Neural crest cell (in vitro differentiated cells): ENCODE measurements at regions not wholly inside any gene's neighbourhood (a gene's known extent, or its start where the extent isn't known, plus 50 kb on each side); places are given as distances from the start of the nearest gene placed in this dataset.

Experiments
- DNase-seq: peaks from one replicate; pipeline ENCODE4 v3.0.0; 2021; ENCODE audit warnings: low read depth, mixed read lengths, low spot score
- H3K27ac Mint-ChIP-seq: one replicate; pipeline ENCODE4 v1.8.0; 2021; ENCODE audit warnings: mild to moderate bottlenecking, mixed read lengths; ENCODE audit not compliant: unreplicated experiment
- H3K27me3 Mint-ChIP-seq: 2 replicates; pipeline ENCODE4 v1.8.0; 2021; ENCODE audit warnings: low read depth, mild to moderate bottlenecking, mixed read lengths
- H3K36me3 Mint-ChIP-seq: 2 replicates; pipeline ENCODE4 v1.8.0; 2021; ENCODE audit warnings: low read depth, mild to moderate bottlenecking, mixed read lengths
- H3K4me1 Mint-ChIP-seq: 2 replicates; pipeline ENCODE4 v1.8.0; 2021; ENCODE audit warnings: mixed read lengths
- H3K4me3 Mint-ChIP-seq: one replicate; pipeline ENCODE4 v1.8.0; 2021; ENCODE audit warnings: mild to moderate bottlenecking, mixed read lengths
- H3K9me3 Mint-ChIP-seq: 2 replicates; pipeline ENCODE4 v1.8.0; 2021; ENCODE audit warnings: mixed read lengths
- TF ChIP-seq, protein P1 (sequence below): fragments of 200-600 bp; sonication (generic); conservative IDR thresholded peaks from 2 replicates; pipeline ENCODE4 v1.5.0; 2021; ENCODE audit warnings: antibody characterized with exemption, mild to moderate bottlenecking

DNA sequence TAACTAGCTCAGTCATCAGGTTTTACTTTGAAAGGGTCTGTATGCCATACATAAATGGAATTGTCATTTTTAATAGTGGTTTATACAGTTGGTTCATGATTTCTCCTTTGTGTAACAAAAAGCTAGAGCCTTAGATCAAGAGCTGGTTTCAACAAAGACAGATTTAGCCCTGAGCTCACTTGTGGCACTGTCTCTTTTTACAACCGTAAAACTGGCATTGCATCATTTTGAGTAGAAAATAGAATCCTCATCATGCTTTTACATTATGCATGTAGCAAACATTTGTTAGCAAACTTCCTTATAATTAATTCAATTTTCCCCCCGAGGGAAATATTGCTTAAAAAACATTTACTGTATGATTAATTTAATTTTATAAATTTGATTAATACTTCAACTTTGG lies 1871.5 kb downstream of the ARAP2 start:
- H3K4me3 Mint-ChIP-seq = no peak overlapping the region
- no peak overlapping the region for H3K27ac Mint-ChIP-seq
- TF ChIP-seq, protein P1, sequence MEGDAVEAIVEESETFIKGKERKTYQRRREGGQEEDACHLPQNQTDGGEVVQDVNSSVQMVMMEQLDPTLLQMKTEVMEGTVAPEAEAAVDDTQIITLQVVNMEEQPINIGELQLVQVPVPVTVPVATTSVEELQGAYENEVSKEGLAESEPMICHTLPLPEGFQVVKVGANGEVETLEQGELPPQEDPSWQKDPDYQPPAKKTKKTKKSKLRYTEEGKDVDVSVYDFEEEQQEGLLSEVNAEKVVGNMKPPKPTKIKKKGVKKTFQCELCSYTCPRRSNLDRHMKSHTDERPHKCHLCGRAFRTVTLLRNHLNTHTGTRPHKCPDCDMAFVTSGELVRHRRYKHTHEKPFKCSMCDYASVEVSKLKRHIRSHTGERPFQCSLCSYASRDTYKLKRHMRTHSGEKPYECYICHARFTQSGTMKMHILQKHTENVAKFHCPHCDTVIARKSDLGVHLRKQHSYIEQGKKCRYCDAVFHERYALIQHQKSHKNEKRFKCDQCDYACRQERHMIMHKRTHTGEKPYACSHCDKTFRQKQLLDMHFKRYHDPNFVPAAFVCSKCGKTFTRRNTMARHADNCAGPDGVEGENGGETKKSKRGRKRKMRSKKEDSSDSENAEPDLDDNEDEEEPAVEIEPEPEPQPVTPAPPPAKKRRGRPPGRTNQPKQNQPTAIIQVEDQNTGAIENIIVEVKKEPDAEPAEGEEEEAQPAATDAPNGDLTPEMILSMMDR = no peak
- no peaks in the 10 kb centered on the region for H3K4me1 Mint-ChIP-seq
- no peaks in the 10 kb centered on the region for H3K27me3 Mint-ChIP-seq
- no peaks in the 10 kb centered on the region for H3K36me3 Mint-ChIP-seq
- no peak for DNase-seq
- peaks cover 3% of the 10 kb centered on the region for H3K9me3 Mint-ChIP-seq

DNA sequence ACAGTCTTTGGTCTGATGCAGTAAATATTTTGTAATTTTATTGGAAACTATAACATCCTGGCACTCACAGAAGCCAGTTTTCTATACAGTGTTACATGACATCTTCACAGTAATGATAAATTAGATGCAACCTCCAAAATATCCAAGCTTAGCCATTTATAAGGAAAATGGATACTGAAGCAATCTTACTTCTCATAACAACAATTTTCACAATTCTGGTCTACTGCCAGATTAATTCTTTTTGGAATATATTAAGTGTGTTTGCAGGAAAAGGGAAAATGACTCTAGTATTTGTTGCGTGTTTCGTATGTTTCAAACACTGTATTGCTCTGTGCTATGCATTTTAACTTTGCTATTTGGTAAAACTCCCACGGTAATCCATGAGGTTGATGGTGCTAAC lies 1870.9 kb downstream of the ARAP2 start:
- no peaks in the 10 kb centered on the region for H3K27me3 Mint-ChIP-seq
- no peaks in the 10 kb centered on the region for H3K36me3 Mint-ChIP-seq
- no peak overlapping the region for H3K27ac Mint-ChIP-seq
- TF ChIP-seq, protein P1 = no peak
- H3K4me1 Mint-ChIP-seq = no peaks in the 10 kb centered on the region
- DNase-seq = no peak
- H3K4me3 Mint-ChIP-seq = no peak overlapping the region
- peaks cover 3% of the 10 kb centered on the region for H3K9me3 Mint-ChIP-seq

DNA sequence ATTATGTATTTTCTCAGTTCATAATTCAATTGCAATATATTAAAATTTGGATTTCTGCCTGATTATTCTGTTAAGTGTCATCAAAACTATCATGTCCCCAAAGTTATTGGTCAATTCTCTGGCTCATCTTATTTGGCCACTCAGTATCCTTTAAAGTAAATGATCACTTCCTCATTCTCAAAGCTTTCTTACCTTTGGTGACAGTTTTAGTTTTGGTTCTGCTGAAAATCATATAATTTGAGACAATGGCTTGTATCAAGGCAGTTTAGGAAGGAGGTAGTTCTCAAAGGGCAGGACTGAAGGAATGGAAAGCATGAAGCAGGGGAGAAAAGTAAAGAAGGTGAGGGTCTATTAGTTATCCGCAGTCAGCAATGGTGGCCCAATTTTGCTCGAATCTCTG lies 1832.1 kb downstream of the ARAP2 start:
- Mint-ChIP-seq H3K4me3 (no peak overlapping the region), H3K4me1 (no peaks in the 10 kb centered on the region), H3K9me3 (peaks cover 22% of the 10 kb centered on the region), H3K27me3 (no peaks in the 10 kb centered on the region), H3K27ac (no peak overlapping the region), H3K36me3 (peaks cover 4% of the 10 kb centered on the region)
- no peak for DNase-seq
- TF ChIP-seq, protein P1 = no peak

DNA sequence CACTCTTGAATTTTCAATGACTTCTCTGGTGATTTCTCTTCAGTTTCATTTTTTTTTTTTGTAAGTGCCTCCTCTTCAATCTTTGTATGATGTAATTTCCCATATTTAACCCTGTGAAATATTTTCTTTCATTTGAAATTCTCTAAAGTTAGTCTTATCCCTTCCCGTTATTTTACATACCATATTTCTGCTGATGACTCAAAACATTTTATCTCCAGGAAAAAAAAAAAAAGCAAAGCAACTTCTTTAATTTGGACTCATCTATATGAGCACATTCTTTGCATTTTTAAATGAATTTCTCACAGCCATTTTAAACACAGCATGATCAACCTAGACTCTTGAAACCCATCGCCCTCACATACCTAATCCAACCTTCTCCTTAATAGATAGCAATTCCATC lies 1831.4 kb downstream of the ARAP2 start:
- H3K4me1 Mint-ChIP-seq = no peaks in the 10 kb centered on the region
- DNase-seq = no peak
- no peak overlapping the region for H3K4me3 Mint-ChIP-seq
- H3K36me3 Mint-ChIP-seq = peaks cover 4% of the 10 kb centered on the region
- H3K27ac Mint-ChIP-seq = no peak overlapping the region
- H3K27me3 Mint-ChIP-seq = no peaks in the 10 kb centered on the region
- peaks cover 22% of the 10 kb centered on the region for H3K9me3 Mint-ChIP-seq
- TF ChIP-seq, protein P1 = no peak

DNA sequence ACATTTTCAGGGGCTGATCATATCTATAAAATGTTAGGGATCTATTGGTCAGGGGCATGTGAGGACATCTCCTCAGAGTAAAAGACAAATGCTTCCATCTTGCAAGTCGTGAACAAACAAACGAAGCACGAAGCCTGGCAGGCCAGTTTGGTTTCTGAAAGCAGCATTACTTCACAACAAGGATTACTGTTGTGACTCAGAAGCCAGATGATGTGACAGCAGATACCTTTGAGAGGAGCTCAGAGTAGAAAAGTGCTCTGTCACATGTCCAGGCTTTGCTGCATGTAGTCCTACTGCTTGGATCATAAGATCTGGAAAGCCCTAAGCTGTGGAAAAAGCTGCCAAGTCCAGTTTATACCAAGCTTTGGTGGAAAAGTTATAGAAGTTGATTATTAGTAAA lies 1827.2 kb downstream of the ARAP2 start:
- no peak for DNase-seq
- Mint-ChIP-seq H3K27me3 (no peaks in the 10 kb centered on the region), H3K27ac (no peak overlapping the region), H3K4me3 (no peak overlapping the region), H3K36me3 (peaks cover 4% of the 10 kb centered on the region), H3K9me3 (peaks cover 10% of the 10 kb centered on the region), H3K4me1 (no peaks in the 10 kb centered on the region)
- TF ChIP-seq, protein P1 = no peak

DNA sequence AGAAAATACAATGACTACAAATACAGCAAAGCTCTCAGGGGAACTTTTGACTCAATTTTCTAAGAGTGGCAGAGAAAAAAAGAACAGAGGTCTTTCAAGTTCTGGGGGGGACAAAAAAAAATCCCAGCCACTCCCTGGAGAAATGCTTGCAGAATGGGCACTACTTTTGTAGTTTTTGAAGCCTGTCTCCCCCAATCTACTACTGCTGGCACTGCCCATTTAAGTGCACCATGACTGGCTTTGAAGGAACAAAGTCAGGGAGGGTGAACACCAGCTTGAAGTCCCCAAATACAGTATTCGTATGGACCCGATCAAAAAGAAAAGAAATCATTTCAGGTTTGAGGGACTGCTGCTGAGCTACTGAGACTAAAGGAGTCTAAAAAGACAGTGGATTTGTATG lies 1824.4 kb downstream of the ARAP2 start:
- Mint-ChIP-seq H3K4me3 (no peak overlapping the region), H3K4me1 (peaks cover 9% of the 10 kb centered on the region), H3K27me3 (no peaks in the 10 kb centered on the region), H3K9me3 (no peaks in the 10 kb centered on the region), H3K27ac (no peak overlapping the region), H3K36me3 (no peaks in the 10 kb centered on the region)
- TF ChIP-seq, protein P1 = no peak
- no peak for DNase-seq
